ENCODE measurements at regions not wholly inside any gene's neighbourhood (a gene's known extent, or its start where the extent isn't known, plus 50 kb on each side); places are given as distances from the start of the nearest gene placed in this dataset.

DNA sequence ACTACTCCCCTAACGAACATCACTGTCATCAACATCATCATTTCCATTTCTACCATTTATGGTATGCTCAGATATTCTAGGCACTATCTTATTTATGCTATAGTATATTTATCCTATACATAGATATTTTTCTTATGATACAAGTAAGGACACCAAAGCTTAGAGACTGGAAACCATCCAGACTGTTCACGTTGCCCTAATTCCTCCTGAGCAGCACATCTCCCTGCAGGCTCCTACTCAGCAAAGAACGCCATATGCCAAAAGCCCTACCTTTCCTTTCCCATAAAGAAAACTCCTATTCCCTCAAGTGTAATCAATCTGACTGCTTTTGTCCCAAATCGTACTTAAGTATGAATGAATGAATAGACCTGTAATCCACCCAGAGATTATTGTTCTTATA lies 247.0 kb downstream of the PRELID2 start:
- no peaks in the 10 kb centered on the region for H3K9me3 ChIP-seq (ENCODE audit: insufficient read depth, low read length)
- no peaks in the 10 kb centered on the region for H4K20me1 ChIP-seq (ENCODE audit: insufficient read depth, low read length)
- no peaks in the 10 kb centered on the region for H3K4me1 ChIP-seq (ENCODE audit: low read length)
- H3K4me3 ChIP-seq (ENCODE audit: low read length): no peak overlapping the region
- no peak overlapping the region for H3K27ac ChIP-seq (ENCODE audit: low read length)
- no peaks in the 10 kb centered on the region for H3K27me3 ChIP-seq (ENCODE audit: low read depth, low read length)
- H3K79me2 ChIP-seq (ENCODE audit: low read length): no peaks in the 10 kb centered on the region
- TF ChIP-seq, protein P1, sequence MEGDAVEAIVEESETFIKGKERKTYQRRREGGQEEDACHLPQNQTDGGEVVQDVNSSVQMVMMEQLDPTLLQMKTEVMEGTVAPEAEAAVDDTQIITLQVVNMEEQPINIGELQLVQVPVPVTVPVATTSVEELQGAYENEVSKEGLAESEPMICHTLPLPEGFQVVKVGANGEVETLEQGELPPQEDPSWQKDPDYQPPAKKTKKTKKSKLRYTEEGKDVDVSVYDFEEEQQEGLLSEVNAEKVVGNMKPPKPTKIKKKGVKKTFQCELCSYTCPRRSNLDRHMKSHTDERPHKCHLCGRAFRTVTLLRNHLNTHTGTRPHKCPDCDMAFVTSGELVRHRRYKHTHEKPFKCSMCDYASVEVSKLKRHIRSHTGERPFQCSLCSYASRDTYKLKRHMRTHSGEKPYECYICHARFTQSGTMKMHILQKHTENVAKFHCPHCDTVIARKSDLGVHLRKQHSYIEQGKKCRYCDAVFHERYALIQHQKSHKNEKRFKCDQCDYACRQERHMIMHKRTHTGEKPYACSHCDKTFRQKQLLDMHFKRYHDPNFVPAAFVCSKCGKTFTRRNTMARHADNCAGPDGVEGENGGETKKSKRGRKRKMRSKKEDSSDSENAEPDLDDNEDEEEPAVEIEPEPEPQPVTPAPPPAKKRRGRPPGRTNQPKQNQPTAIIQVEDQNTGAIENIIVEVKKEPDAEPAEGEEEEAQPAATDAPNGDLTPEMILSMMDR (IDR thresholded peaks at IDR 0.05; ENCODE audit: low read depth, low read length): no peak
- TF ChIP-seq EZH2phosphoT487 (IDR thresholded peaks at IDR 0.05; ENCODE audit: low read depth): no peak
- no peak overlapping the region for H3K9ac ChIP-seq (ENCODE audit: low read length)
- no peak overlapping the region for H3K4me2 ChIP-seq (ENCODE audit: low read length)
- no peak overlapping the region for H2AFZ ChIP-seq (ENCODE audit: low read depth, low read length)
- no peaks in the 10 kb centered on the region for H3K36me3 ChIP-seq (replicated peaks; ENCODE audit: low read depth, low read length)

DNA sequence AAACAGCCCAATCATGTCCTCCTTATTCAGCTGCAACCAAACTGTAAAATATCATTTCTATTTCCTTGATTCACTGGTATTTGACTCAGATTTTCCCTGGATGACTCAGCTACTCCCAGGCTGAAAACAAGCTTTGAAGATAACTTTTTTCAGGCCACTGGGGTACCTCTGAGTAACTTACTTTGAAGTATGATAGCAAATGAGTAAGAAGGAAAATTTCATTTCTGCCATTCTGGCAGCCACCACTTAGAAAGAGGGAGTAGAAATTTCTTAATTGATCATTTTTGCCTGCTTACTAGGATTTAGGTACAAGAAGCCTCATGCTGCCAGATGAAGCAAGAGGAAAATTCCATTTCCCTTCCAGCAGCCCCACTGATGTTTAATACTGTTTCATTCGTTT lies 247.4 kb downstream of the PRELID2 start:
- Histone ChIP-seq H3K9ac (ENCODE audit: low read length) (no peak overlapping the region), H3K9me3 (ENCODE audit: insufficient read depth, low read length) (no peaks in the 10 kb centered on the region), H2AFZ (ENCODE audit: low read depth, low read length) (no peak overlapping the region), H3K79me2 (ENCODE audit: low read length) (no peaks in the 10 kb centered on the region), H3K27ac (ENCODE audit: low read length) (no peak overlapping the region), H3K4me1 (ENCODE audit: low read length) (no peaks in the 10 kb centered on the region), H3K27me3 (ENCODE audit: low read depth, low read length) (no peaks in the 10 kb centered on the region), H3K4me2 (ENCODE audit: low read length) (no peak overlapping the region), H3K36me3 (replicated peaks; ENCODE audit: low read depth, low read length) (no peaks in the 10 kb centered on the region), H4K20me1 (ENCODE audit: insufficient read depth, low read length) (no peaks in the 10 kb centered on the region), H3K4me3 (ENCODE audit: low read length) (no peak overlapping the region)
- TF ChIP-seq, protein P1 (IDR thresholded peaks at IDR 0.05; ENCODE audit: low read depth, low read length): no peak
- no peak for TF ChIP-seq EZH2phosphoT487 (IDR thresholded peaks at IDR 0.05; ENCODE audit: low read depth)

DNA sequence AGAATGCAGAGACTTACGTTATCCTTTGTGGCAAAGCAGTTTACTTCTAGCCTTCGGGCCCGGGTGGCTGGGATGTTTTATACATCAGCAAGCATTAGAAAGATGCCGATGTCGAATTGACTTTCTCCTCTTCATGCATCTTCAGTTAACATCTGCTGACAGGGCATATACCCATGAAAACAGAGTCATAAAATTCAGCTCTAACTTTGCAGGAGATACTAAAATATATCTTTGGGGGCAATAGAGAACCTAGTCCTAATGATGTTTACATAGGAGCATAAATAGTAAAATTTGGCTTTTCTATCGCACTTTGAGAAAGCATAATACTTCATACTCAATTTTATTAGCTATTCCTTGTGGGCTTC lies 247.9 kb downstream of the PRELID2 start:
- H3K27ac ChIP-seq (ENCODE audit: low read length): no peak overlapping the region
- H3K4me2 ChIP-seq (ENCODE audit: low read length): no peak overlapping the region
- H3K79me2 ChIP-seq (ENCODE audit: low read length): no peaks in the 10 kb centered on the region
- H2AFZ ChIP-seq (ENCODE audit: low read depth, low read length): no peak overlapping the region
- H3K27me3 ChIP-seq (ENCODE audit: low read depth, low read length): no peaks in the 10 kb centered on the region
- no peaks in the 10 kb centered on the region for H4K20me1 ChIP-seq (ENCODE audit: insufficient read depth, low read length)
- no peak overlapping the region for H3K9ac ChIP-seq (ENCODE audit: low read length)
- no peaks in the 10 kb centered on the region for H3K9me3 ChIP-seq (ENCODE audit: insufficient read depth, low read length)
- no peaks in the 10 kb centered on the region for H3K4me1 ChIP-seq (ENCODE audit: low read length)
- no peak overlapping the region for H3K4me3 ChIP-seq (ENCODE audit: low read length)
- TF ChIP-seq, protein P1 (IDR thresholded peaks at IDR 0.05; ENCODE audit: low read depth, low read length): no peak
- TF ChIP-seq EZH2phosphoT487 (IDR thresholded peaks at IDR 0.05; ENCODE audit: low read depth): no peak
- H3K36me3 ChIP-seq (replicated peaks; ENCODE audit: low read depth, low read length): no peaks in the 10 kb centered on the region

DNA sequence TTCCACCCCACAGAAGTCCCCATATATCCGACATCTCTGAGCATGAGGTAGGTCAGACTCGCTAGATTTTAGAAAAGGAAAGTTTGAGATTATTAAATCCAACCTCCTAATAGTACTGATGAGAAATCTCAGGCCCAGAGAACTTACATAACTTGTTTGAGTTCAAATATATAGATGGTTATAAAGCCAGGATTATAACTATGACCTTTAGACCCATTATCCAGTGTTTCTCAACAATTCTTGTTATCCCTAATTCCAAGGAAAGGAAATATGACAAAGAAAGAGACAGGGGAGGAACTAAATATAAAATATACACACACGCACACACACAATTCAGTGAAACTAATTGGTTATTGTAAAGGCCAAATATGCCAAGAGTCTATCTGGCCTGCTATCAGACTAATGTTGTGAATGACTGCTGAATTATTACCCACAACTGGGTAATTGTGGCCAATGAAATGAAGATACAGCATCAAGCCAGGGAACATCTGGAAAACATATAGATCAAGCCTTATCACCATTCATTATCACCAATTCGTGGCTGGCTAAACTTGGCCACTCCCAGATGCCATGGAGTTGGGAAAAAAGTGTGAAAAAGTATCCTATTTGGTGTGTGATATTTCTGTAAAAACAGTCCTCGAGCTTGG lies 248.4 kb downstream of the PRELID2 start:
- H3K4me1 ChIP-seq (ENCODE audit: low read length): no peaks in the 10 kb centered on the region
- H3K4me2 ChIP-seq (ENCODE audit: low read length): no peak overlapping the region
- H4K20me1 ChIP-seq (ENCODE audit: insufficient read depth, low read length): no peaks in the 10 kb centered on the region
- TF ChIP-seq, protein P1 (IDR thresholded peaks at IDR 0.05; ENCODE audit: low read depth, low read length): no peak
- TF ChIP-seq EZH2phosphoT487 (IDR thresholded peaks at IDR 0.05; ENCODE audit: low read depth): no peak
- H3K36me3 ChIP-seq (replicated peaks; ENCODE audit: low read depth, low read length): no peaks in the 10 kb centered on the region
- no peak overlapping the region for H3K9ac ChIP-seq (ENCODE audit: low read length)
- H3K4me3 ChIP-seq (ENCODE audit: low read length): no peak overlapping the region
- H3K9me3 ChIP-seq (ENCODE audit: insufficient read depth, low read length): no peaks in the 10 kb centered on the region
- H2AFZ ChIP-seq (ENCODE audit: low read depth, low read length): no peak overlapping the region
- no peaks in the 10 kb centered on the region for H3K79me2 ChIP-seq (ENCODE audit: low read length)
- no peaks in the 10 kb centered on the region for H3K27me3 ChIP-seq (ENCODE audit: low read depth, low read length)
- H3K27ac ChIP-seq (ENCODE audit: low read length): no peak overlapping the region
